H9 (cell line): ENCODE measurements at regions not wholly inside any gene's neighbourhood (a gene's known extent, or its start where the extent isn't known, plus 50 kb on each side); places are given as distances from the start of the nearest gene placed in this dataset.

Experiments used
- DNase-seq: peaks from one replicate; pipeline ENCODE4 v3.0.0-alpha.2; 2017
- H2AFZ ChIP-seq: one replicate; pipeline ENCODE4 v1.6.1; 2013; ENCODE audit warnings: mild to moderate bottlenecking, low read length, control low read depth, moderate library complexity
- H2AK5ac ChIP-seq: 2 replicates; pipeline ENCODE4 v1.6.1; 2013; ENCODE audit warnings: low read length, control low read depth, mixed read lengths; ENCODE audit not compliant: insufficient read length
- H2BK120ac ChIP-seq: one replicate; pipeline ENCODE4 v1.6.1; 2013; ENCODE audit warnings: low read depth, mild to moderate bottlenecking, low read length, control low read depth, inconsistent platforms; ENCODE audit not compliant: poor library complexity, severe bottlenecking
- H2BK12ac ChIP-seq: 2 replicates; pipeline ENCODE4 v1.6.1; 2013; ENCODE audit warnings: low read length, control low read depth, mixed read lengths, low read depth; ENCODE audit not compliant: insufficient read length
- H2BK15ac ChIP-seq: 2 replicates; pipeline ENCODE4 v1.6.1; 2013; ENCODE audit warnings: low read depth, low read length, control low read depth
- H2BK20ac ChIP-seq: one replicate; pipeline ENCODE4 v1.6.1; 2013; ENCODE audit warnings: low read depth, mild to moderate bottlenecking, low read length, control low read depth, inconsistent platforms; ENCODE audit not compliant: poor library complexity, severe bottlenecking
- H2BK5ac ChIP-seq: 2 replicates; pipeline ENCODE4 v1.6.1; 2013; ENCODE audit warnings: low read length, control low read depth, mixed read lengths; ENCODE audit not compliant: insufficient read length
- H3K14ac ChIP-seq: 2 replicates; pipeline ENCODE4 v1.6.1; 2013; ENCODE audit warnings: low read length, control low read depth; ENCODE audit not compliant: insufficient read depth
- H3K18ac ChIP-seq: 2 replicates; pipeline ENCODE4 v1.6.1; 2013; ENCODE audit warnings: low read depth, mild to moderate bottlenecking, mixed read lengths, low read length, control low read depth; ENCODE audit not compliant: insufficient read length
- H3K23ac ChIP-seq: 2 replicates; pipeline ENCODE4 v1.6.1; 2013; ENCODE audit warnings: low read length, control low read depth, mixed read lengths, low read depth; ENCODE audit not compliant: insufficient read length
- H3K23me2 ChIP-seq: 2 replicates; pipeline ENCODE4 v1.6.1; 2013; ENCODE audit warnings: low read depth, mild to moderate bottlenecking, mixed read lengths, low read length, control low read depth; ENCODE audit not compliant: insufficient read length, poor library complexity, severe bottlenecking
- H3K27ac ChIP-seq: 2 replicates; pipeline ENCODE4 v1.5.1; 2013; ENCODE audit warnings: low read length, control low read depth, mixed read lengths, low read depth; ENCODE audit not compliant: insufficient read length
- H3K27me3 ChIP-seq: 2 replicates; pipeline ENCODE4 v1.6.1; 2013; ENCODE audit warnings: low read length, control low read depth, inconsistent platforms; ENCODE audit not compliant: insufficient read depth
- H3K4ac ChIP-seq: 2 replicates; pipeline ENCODE4 v1.6.1; 2013; ENCODE audit warnings: low read depth, mild to moderate bottlenecking, control low read depth, inconsistent platforms, low read length, moderate library complexity
- H3K4me1 ChIP-seq: 2 replicates; pipeline ENCODE4 v1.6.1; 2013; ENCODE audit warnings: low read length, control low read depth, inconsistent platforms; ENCODE audit not compliant: insufficient read depth
- H3K4me2 ChIP-seq: 2 replicates; pipeline ENCODE4 v1.6.1; 2013; ENCODE audit warnings: low read length, control low read depth, mixed read lengths; ENCODE audit not compliant: insufficient read length, insufficient read depth
- H3K56ac ChIP-seq: 2 replicates; pipeline ENCODE4 v1.6.1; 2013; ENCODE audit warnings: low read depth, mild to moderate bottlenecking, mixed read lengths, low read length, control low read depth; ENCODE audit not compliant: insufficient read length
- H3K79me1 ChIP-seq: 2 replicates; pipeline ENCODE4 v1.6.1; 2013; ENCODE audit warnings: low read depth, mild to moderate bottlenecking, moderate library complexity, low read length, control low read depth, inconsistent platforms; ENCODE audit not compliant: insufficient read depth, poor library complexity, severe bottlenecking
- H3K79me2 ChIP-seq: 2 replicates; pipeline ENCODE4 v1.6.1; 2013; ENCODE audit warnings: low read length, control low read depth, inconsistent platforms; ENCODE audit not compliant: insufficient read depth
- H3K9ac ChIP-seq: 2 replicates; pipeline ENCODE4 v1.6.1; 2013; ENCODE audit warnings: low read length, control low read depth, mixed read lengths; ENCODE audit not compliant: insufficient read length; ENCODE audit errors: extremely low read depth
- H3K9me3 ChIP-seq: one replicate; pipeline ENCODE4 v1.6.1; 2013; ENCODE audit warnings: low read depth, low read length, inconsistent platforms; ENCODE audit not compliant: control insufficient read depth
- H3T11ph ChIP-seq: one replicate; pipeline ENCODE4 v1.6.1; 2013; ENCODE audit warnings: mild to moderate bottlenecking, low read length, control low read depth, inconsistent platforms
- H4K20me1 ChIP-seq: one replicate; pipeline ENCODE4 v1.6.1; 2013; ENCODE audit not compliant: control insufficient read depth, insufficient read length, insufficient read depth
- H4K5ac ChIP-seq: 2 replicates; pipeline ENCODE4 v1.6.1; 2013; ENCODE audit warnings: low read depth, mild to moderate bottlenecking, mixed read lengths, low read length, control low read depth; ENCODE audit not compliant: insufficient read length
- H4K8ac ChIP-seq: replicated peaks from 2 replicates; pipeline ENCODE4 v1.6.1; 2013; ENCODE audit warnings: low read length, control low read depth, mixed read lengths, low read depth; ENCODE audit not compliant: insufficient read length
- H4K91ac ChIP-seq: 2 replicates; pipeline ENCODE4 v1.6.1; 2013; ENCODE audit warnings: low read depth, mild to moderate bottlenecking, moderate library complexity, mixed read lengths, low read length, control low read depth; ENCODE audit not compliant: insufficient read length
- H3K27ac Mint-ChIP-seq, 3 experiments: 2 replicates in 2 of 3; 3 replicates in 1 of 3; pipeline ENCODE4 v1.8.0; 2020 to 2021; ENCODE audit warnings: mixed read lengths in 3 of 3, mild to moderate bottlenecking in 1 of 3, moderate library complexity in 1 of 3
- H3K27me3 Mint-ChIP-seq: 2 replicates; pipeline ENCODE4 v1.8.0; 2021; ENCODE audit warnings: low read depth, mild to moderate bottlenecking, moderate library complexity, mixed read lengths
- H3K36me3 Mint-ChIP-seq, 3 experiments: 2 replicates in 2 of 3; 3 replicates in 1 of 3; pipeline ENCODE4 v1.8.0; 2020 to 2021; ENCODE audit warnings: low read depth in 3 of 3, mixed read lengths in 3 of 3; ENCODE audit not compliant: insufficient read depth in 1 of 3
- H3K4me1 Mint-ChIP-seq, 2 experiments: 2 replicates each; pipeline ENCODE4 v1.8.0; 2020; ENCODE audit warnings: mixed read lengths in 2 of 2
- H3K4me3 Mint-ChIP-seq, 2 experiments: 2 replicates in 1 of 2; 3 replicates in 1 of 2; pipeline ENCODE4 v1.8.0; 2020 to 2021; ENCODE audit warnings: mild to moderate bottlenecking in 2 of 2, mixed read lengths in 2 of 2, moderate library complexity in 1 of 2
- H3K9me3 Mint-ChIP-seq, 2 experiments: 2 replicates in 1 of 2; 3 replicates in 1 of 2; pipeline ENCODE4 v1.8.0; 2020; ENCODE audit warnings: mild to moderate bottlenecking in 2 of 2, mixed read lengths in 2 of 2, moderate library complexity in 1 of 2
- CTCF ChIP-seq: fragments of 200-600 bp; sonication (generic); conservative IDR thresholded peaks from 3 replicates; pipeline ENCODE4 v1.8.0; 2021; ENCODE audit warnings: antibody characterized with exemption, mild to moderate bottlenecking
- WGBS: extraction: QIAGEN DNeasy Blood & Tissue Kit; methylation state at CpG from one replicate; pipeline ENCODE4 v1.1.7; 2013; ENCODE audit warnings: missing lambda C conversion rate, low lambda C conversion rate, mixed read lengths; ENCODE audit not compliant: insufficient read length; ENCODE audit errors: extremely low coverage; 5-methylcytosine and 5-hydroxymethylcytosine counted together

- H3K27ac ChIP-seq = no peak overlapping the region
- no peak overlapping the region for H3K56ac ChIP-seq
- no CpG with 5 or more reads among the region's 4 CpGs for WGBS
- no peaks in the 10 kb centered on the region for H3K4me1 ChIP-seq
- no peak overlapping the region for H2BK15ac ChIP-seq
- Mint-ChIP-seq H3K9me3 (peaks cover 0 to 6% of the 10 kb centered on the region in 2 experiments; a peak in 4 of 5 replicates), H3K36me3 (0 out of 7 replicates have a peak, but pooled peaks cover 0 to 3% (median 0%) of the 10 kb centered on the region in 3 experiments), H3K4me3 (no peak overlapping the region), H3K27ac (no peak overlapping the region), H3K4me1 (no peaks in the 10 kb centered on the region), H3K27me3 (no peaks in the 10 kb centered on the region)
- no peak overlapping the region for H3K14ac ChIP-seq
- DNase-seq = no peak
- no peaks in the 10 kb centered on the region for H3K27me3 ChIP-seq
- H2BK20ac ChIP-seq = no peak overlapping the region
- H3K23me2 ChIP-seq = peaks cover 3% of the 10 kb centered on the region
- no peak overlapping the region for H3K4ac ChIP-seq
- H4K8ac ChIP-seq = no peak overlapping the region
- no peaks in the 10 kb centered on the region for H3K79me1 ChIP-seq
- TF ChIP-seq CTCF = no peak
- H3K23ac ChIP-seq = no peak overlapping the region
- H3K79me2 ChIP-seq = no peaks in the 10 kb centered on the region
- H2BK120ac ChIP-seq = no peak overlapping the region
- H3K9me3 ChIP-seq = no peaks in the 10 kb centered on the region
- no peak overlapping the region for H4K5ac ChIP-seq
- no peak overlapping the region for H2BK5ac ChIP-seq
- H3T11ph ChIP-seq = no peak overlapping the region
- no peak overlapping the region for H2AFZ ChIP-seq
- no peak overlapping the region for H4K91ac ChIP-seq
- no peak overlapping the region for H2BK12ac ChIP-seq
- no peak overlapping the region for H3K18ac ChIP-seq
- no peak overlapping the region for H2AK5ac ChIP-seq
- no peak overlapping the region for H3K9ac ChIP-seq
- H3K4me2 ChIP-seq = no peak overlapping the region
- no peaks in the 10 kb centered on the region for H4K20me1 ChIP-seq
These were observed 304.3 kb upstream of the CNTNAP5 start for GRCh38 chr2:123720760-123721159.
